Naive thymus-derived CD4-positive, alpha-beta T cell (primary cell): ENCODE measurements at regions not wholly inside any gene's neighbourhood (a gene's known extent, or its start where the extent isn't known, plus 50 kb on each side); places are given as distances from the start of the nearest gene placed in this dataset.

Experiments used
- ATAC-seq: fragments of 150-1000 bp; cut with Tn5 transposase; 2 replicates; pipeline ENCODE4 v1.10.0; 2021; ENCODE audit warnings: mild to moderate bottlenecking, moderate library complexity
- CTCF ChIA-PET: fragments of 350-600 bp; sonication (Branson Sonifier 250); formaldehyde crosslinking; loops from one replicate; lab custom pipeline; 2021; ENCODE audit warnings: antibody characterized with exemption; lab: Charles Lee
- POLR2A ChIA-PET: fragments of 350-600 bp; sonication (Branson Sonifier 250); formaldehyde crosslinking; loops from one replicate; lab custom pipeline; 2021; ENCODE audit warnings: antibody characterized with exemption, inconsistent platforms; lab: Charles Lee
- DNase-seq, 9 donors: peaks; one replicate each; pipeline versions ENCODE4 v3.0.0 to v3.0.0-alpha.2; 2020 to 2022; ENCODE audit warnings: mixed read lengths in 1 of 9
- H3K27ac ChIP-seq: one replicate; pipeline ENCODE4 v1.7.0; 2013; ENCODE audit warnings: mild to moderate bottlenecking, low read depth, low read length, moderate library complexity
- H3K27me3 ChIP-seq, 2 donors: one replicate each; pipeline ENCODE4 v1.7.0; 2013; ENCODE audit warnings: low read length in 2 of 2, mild to moderate bottlenecking in 2 of 2, moderate library complexity in 2 of 2; ENCODE audit not compliant: control insufficient read depth in 2 of 2, insufficient read depth in 2 of 2
- H3K36me3 ChIP-seq, 3 experiments: 1 replicate in 2 of 3; 2 replicates in 1 of 3; pipeline ENCODE4 v1.7.0; 2013; ENCODE audit warnings: low read length in 3 of 3, mild to moderate bottlenecking in 3 of 3, moderate library complexity in 1 of 3; ENCODE audit not compliant: insufficient read depth in 3 of 3, control insufficient read depth in 2 of 3
- H3K4me1 ChIP-seq, 2 donors: one replicate each; pipeline ENCODE4 v1.7.0; 2013; ENCODE audit warnings: low read length in 2 of 2, mild to moderate bottlenecking in 2 of 2, moderate library complexity in 1 of 2; ENCODE audit not compliant: control insufficient read depth in 2 of 2, insufficient read depth in 2 of 2
- H3K4me3 ChIP-seq: 2 replicates; pipeline ENCODE4 v1.7.0; 2013; ENCODE audit warnings: mild to moderate bottlenecking, low read length
- H3K9me3 ChIP-seq, 3 experiments: 1 replicate in 2 of 3; 2 replicates in 1 of 3; pipeline ENCODE4 v1.7.0; 2013; ENCODE audit warnings: low read length in 3 of 3; ENCODE audit not compliant: control insufficient read depth in 2 of 3
- H3K27ac Mint-ChIP-seq, 9 donors: one replicate each; pipeline ENCODE4 v1.8.0; 2020 to 2022; ENCODE audit warnings: mixed read lengths in 9 of 9, mild to moderate bottlenecking in 8 of 9, moderate library complexity in 5 of 9, inconsistent platforms in 2 of 9
- H3K27me3 Mint-ChIP-seq, 5 donors: one replicate each; pipeline ENCODE4 v1.8.0; 2021 to 2022; ENCODE audit warnings: mixed read lengths in 5 of 5, mild to moderate bottlenecking in 1 of 5
- H3K36me3 Mint-ChIP-seq, 5 donors: one replicate each; pipeline ENCODE4 v1.8.0; 2020 to 2022; ENCODE audit warnings: mixed read lengths in 5 of 5, mild to moderate bottlenecking in 3 of 5, inconsistent platforms in 1 of 5
- H3K4me1 Mint-ChIP-seq, 7 donors: one replicate each; pipeline ENCODE4 v1.8.0; 2020 to 2022; ENCODE audit warnings: mixed read lengths in 7 of 7, mild to moderate bottlenecking in 3 of 7, inconsistent platforms in 1 of 7
- H3K4me3 Mint-ChIP-seq, 10 donors: one replicate each; pipeline ENCODE4 v1.8.0; 2020 to 2022; ENCODE audit warnings: mild to moderate bottlenecking in 10 of 10, mixed read lengths in 10 of 10, moderate library complexity in 6 of 10, inconsistent platforms in 2 of 10
- H3K9me3 Mint-ChIP-seq, 11 donors: one replicate each; pipeline ENCODE4 v1.8.0; 2020 to 2022; ENCODE audit warnings: mixed read lengths in 11 of 11, mild to moderate bottlenecking in 4 of 11, inconsistent platforms in 1 of 11, moderate library complexity in 1 of 11
- intact Hi-C, 2 donors: fragments of 100-400 bp; cut with micrococcal nuclease; formaldehyde crosslinking; loops; one replicate each; pipeline ENCODE4 v1.15.1; 2023

GRCh38 chr7:125618516-125618915 is 688.9 kb upstream of the POT1 start:
- H3K27me3 ChIP-seq: no peaks in the 10 kb centered on the region
- ATAC-seq: no peak
- Mint-ChIP-seq H3K4me1 (no peaks in the 10 kb centered on the region), H3K27ac (no peak overlapping the region), H3K9me3 (peaks cover 3 to 36% (median 18%) of the 10 kb centered on the region in 11 donors), H3K27me3 (no peaks in the 10 kb centered on the region), H3K36me3 (no peaks in the 10 kb centered on the region), H3K4me3 (no peak overlapping the region)
- H3K27ac ChIP-seq: no peak overlapping the region
- intact Hi-C loops: no loop called here
- no peaks in the 10 kb centered on the region for H3K9me3 ChIP-seq
- CTCF ChIA-PET: no interaction called here
- no peak overlapping the region for H3K4me3 ChIP-seq
- no peaks in the 10 kb centered on the region for H3K36me3 ChIP-seq
- POLR2A ChIA-PET: no interaction called here
- H3K4me1 ChIP-seq: no peaks in the 10 kb centered on the region
- no peak for DNase-seq

- DNase-seq (no peak), ATAC-seq (no peak)
- Histone ChIP-seq H3K27ac (no peak overlapping the region), H3K9me3 (no peaks in the 10 kb centered on the region), H3K36me3 (no peaks in the 10 kb centered on the region), H3K4me1 (no peaks in the 10 kb centered on the region), H3K4me3 (no peak overlapping the region), H3K27me3 (no peaks in the 10 kb centered on the region)
- H3K9me3 Mint-ChIP-seq: peaks cover 3 to 28% (median 17%) of the 10 kb centered on the region in 11 donors
- ChIA-PET POLR2A (interaction anchor here (0.6 kb wide), 1 partner anchor 21 kb away, joined by 4 read pairs; no protein-coding TSS in a partner anchor), CTCF (no interaction called here)
- no peak overlapping the region for H3K27ac Mint-ChIP-seq
- no peaks in the 10 kb centered on the region for H3K36me3 Mint-ChIP-seq
- intact Hi-C loops: no loop called here
- no peak overlapping the region for H3K4me3 Mint-ChIP-seq
- no peaks in the 10 kb centered on the region for H3K4me1 Mint-ChIP-seq
- H3K27me3 Mint-ChIP-seq: no peaks in the 10 kb centered on the region
Observed at GRCh38 chr7:125611582-125611981, 682.0 kb upstream of the POT1 start.

- Histone ChIP-seq H3K4me3 (no peak overlapping the region), H3K9me3 (no peaks in the 10 kb centered on the region), H3K36me3 (no peaks in the 10 kb centered on the region), H3K27ac (no peak overlapping the region), H3K4me1 (no peaks in the 10 kb centered on the region), H3K27me3 (no peaks in the 10 kb centered on the region)
- Mint-ChIP-seq H3K36me3 (no peaks in the 10 kb centered on the region), H3K4me1 (no peaks in the 10 kb centered on the region), H3K27me3 (no peaks in the 10 kb centered on the region), H3K4me3 (no peak overlapping the region), H3K9me3 (peaks cover 0 to 11% (median 7%) of the 10 kb centered on the region in 11 donors), H3K27ac (no peak overlapping the region)
- ATAC-seq: no peak
- CTCF ChIA-PET: no interaction called here
- POLR2A ChIA-PET: no interaction called here
- intact Hi-C loops: no loop called here
- no peak for DNase-seq
Observed at GRCh38 chr7:125606671-125607070, 677.0 kb upstream of the POT1 start.

GRCh38 chr7:125605241-125605640 is 675.6 kb upstream of the POT1 start:
- intact Hi-C loops: no loop called here
- CTCF ChIA-PET: no interaction called here
- Mint-ChIP-seq H3K27ac (no peak overlapping the region), H3K9me3 (peaks cover 0 to 10% (median 3%) of the 10 kb centered on the region in 11 donors), H3K4me3 (no peak overlapping the region), H3K4me1 (no peaks in the 10 kb centered on the region), H3K27me3 (no peaks in the 10 kb centered on the region), H3K36me3 (no peaks in the 10 kb centered on the region)
- Histone ChIP-seq H3K4me3 (no peak overlapping the region), H3K4me1 (no peaks in the 10 kb centered on the region), H3K27me3 (no peaks in the 10 kb centered on the region), H3K9me3 (no peaks in the 10 kb centered on the region), H3K27ac (no peak overlapping the region), H3K36me3 (no peaks in the 10 kb centered on the region)
- DNase-seq: no peak
- no peak for ATAC-seq
- POLR2A ChIA-PET: no interaction called here

GRCh38 chr7:125602441-125602840 is 672.8 kb upstream of the POT1 start:
- H3K36me3 Mint-ChIP-seq: no peaks in the 10 kb centered on the region
- peaks cover 0 to 10% (median 3%) of the 10 kb centered on the region in 11 donors for H3K9me3 Mint-ChIP-seq
- no peak overlapping the region for H3K4me3 Mint-ChIP-seq
- no peaks in the 10 kb centered on the region for H3K36me3 ChIP-seq
- H3K9me3 ChIP-seq: no peaks in the 10 kb centered on the region
- no peak for ATAC-seq
- H3K4me1 Mint-ChIP-seq: no peaks in the 10 kb centered on the region
- H3K4me1 ChIP-seq: no peaks in the 10 kb centered on the region
- no peak overlapping the region for H3K4me3 ChIP-seq
- no peaks in the 10 kb centered on the region for H3K27me3 Mint-ChIP-seq
- H3K27me3 ChIP-seq: no peaks in the 10 kb centered on the region
- H3K27ac Mint-ChIP-seq: no peak overlapping the region
- H3K27ac ChIP-seq: no peak overlapping the region
- CTCF ChIA-PET: no interaction called here
- DNase-seq: no peak
- intact Hi-C loops: no loop called here
- POLR2A ChIA-PET: no interaction called here

GRCh38 chr7:125599387-125599786 is 669.8 kb upstream of the POT1 start:
- no peak overlapping the region for H3K27ac Mint-ChIP-seq
- H3K4me3 ChIP-seq: no peak overlapping the region
- ChIA-PET CTCF (no interaction called here), POLR2A (no interaction called here)
- H3K9me3 Mint-ChIP-seq: peaks cover 0 to 5% (median 0%) of the 10 kb centered on the region in 11 donors
- H3K4me1 ChIP-seq: no peaks in the 10 kb centered on the region
- H3K27me3 ChIP-seq: no peaks in the 10 kb centered on the region
- H3K36me3 Mint-ChIP-seq: no peaks in the 10 kb centered on the region
- ATAC-seq: no peak
- no peak for DNase-seq
- no peaks in the 10 kb centered on the region for H3K9me3 ChIP-seq
- H3K27me3 Mint-ChIP-seq: no peaks in the 10 kb centered on the region
- intact Hi-C loops: no loop called here
- no peak overlapping the region for H3K4me3 Mint-ChIP-seq
- no peaks in the 10 kb centered on the region for H3K4me1 Mint-ChIP-seq
- H3K36me3 ChIP-seq: no peaks in the 10 kb centered on the region
- H3K27ac ChIP-seq: no peak overlapping the region

- no peak overlapping the region for H3K27ac ChIP-seq
- Mint-ChIP-seq H3K4me3 (no peak overlapping the region), H3K27me3 (no peaks in the 10 kb centered on the region), H3K27ac (no peak overlapping the region), H3K4me1 (no peaks in the 10 kb centered on the region), H3K36me3 (no peaks in the 10 kb centered on the region), H3K9me3 (peaks cover 0 to 7% (median 0%) of the 10 kb centered on the region in 11 donors)
- no peaks in the 10 kb centered on the region for H3K27me3 ChIP-seq
- ATAC-seq (no peak), DNase-seq (no peak)
- ChIA-PET POLR2A (no interaction called here), CTCF (no interaction called here)
- H3K36me3 ChIP-seq: no peaks in the 10 kb centered on the region
- intact Hi-C loops: no loop called here
- peaks cover 0 to 4% (median 0%) of the 10 kb centered on the region in 3 experiments for H3K9me3 ChIP-seq
- no peak overlapping the region for H3K4me3 ChIP-seq
- H3K4me1 ChIP-seq: no peaks in the 10 kb centered on the region
Observed at GRCh38 chr7:125592331-125592730, 662.7 kb upstream of the POT1 start.
